NCI-H748 (cell line): ENCODE measurements at regions not wholly inside any gene's neighbourhood (a gene's known extent, or its start where the extent isn't known, plus 50 kb on each side); places are given as distances from the start of the nearest gene placed in this dataset.
A peak's percentile ranks its signal among the peaks of the same experiment; 100 is the strongest.

Source experiments
- DNase-seq: peaks from one replicate; lab custom pipeline; 2025; ENCODE audit not compliant: unreplicated experiment; lab: John Stamatoyannopoulos, UW

DNA sequence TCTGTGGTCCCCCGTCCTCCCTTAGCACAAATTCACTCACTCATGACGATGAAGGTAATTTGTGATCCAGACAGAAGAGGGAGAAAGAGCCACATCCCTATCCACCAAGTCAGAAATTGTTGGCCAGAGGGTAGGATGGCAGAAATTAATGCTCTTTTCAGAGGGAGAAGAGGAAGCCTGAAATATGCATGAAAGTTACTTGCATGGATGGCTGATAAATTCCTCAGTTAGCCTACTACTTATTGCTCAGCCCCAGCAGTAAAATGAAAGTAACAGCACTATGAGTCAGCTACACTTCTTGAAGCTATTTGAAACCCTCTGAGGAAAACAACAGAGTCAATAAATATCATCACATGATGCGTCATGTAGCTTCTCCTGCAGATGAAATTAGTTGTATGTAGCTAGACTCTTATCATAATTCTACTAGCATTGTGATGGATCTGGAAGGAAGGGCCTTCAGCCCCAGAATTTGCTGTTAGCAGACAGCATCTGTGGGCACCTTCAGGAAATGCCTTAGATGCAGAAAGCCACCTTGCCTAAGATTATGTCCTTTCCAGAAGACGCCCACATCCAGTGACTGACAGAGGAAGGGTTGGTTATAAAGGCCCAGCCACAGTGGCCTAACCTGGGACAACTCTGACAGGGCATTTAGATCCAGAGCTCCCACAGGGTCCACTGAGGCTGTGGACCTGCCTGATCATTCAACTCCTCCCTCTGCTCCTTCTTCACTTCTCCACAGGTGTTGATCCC, 81.2 kb upstream of the CCDC112 start:
- no peak for DNase-seq

DNA sequence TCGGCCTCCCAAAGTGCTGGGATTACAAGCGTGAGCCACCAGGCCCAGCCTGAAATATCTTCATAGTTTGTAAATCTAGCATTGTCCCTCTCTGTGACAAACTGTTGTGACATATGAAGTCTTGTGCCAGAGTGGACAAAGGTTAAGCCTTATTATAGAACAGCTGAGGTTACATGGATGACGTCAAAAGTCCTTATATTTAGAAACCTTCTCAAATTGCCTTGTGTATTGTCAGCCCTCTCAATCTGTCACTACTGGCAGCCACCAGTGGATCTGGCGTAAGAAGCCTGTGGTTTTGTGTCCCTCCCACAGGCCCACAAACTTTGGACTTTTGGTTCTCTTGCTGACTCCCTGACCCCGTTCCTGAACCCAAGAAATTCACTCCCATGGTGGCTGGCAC, 79.4 kb upstream of the CCDC112 start:
- no peak for DNase-seq

DNA sequence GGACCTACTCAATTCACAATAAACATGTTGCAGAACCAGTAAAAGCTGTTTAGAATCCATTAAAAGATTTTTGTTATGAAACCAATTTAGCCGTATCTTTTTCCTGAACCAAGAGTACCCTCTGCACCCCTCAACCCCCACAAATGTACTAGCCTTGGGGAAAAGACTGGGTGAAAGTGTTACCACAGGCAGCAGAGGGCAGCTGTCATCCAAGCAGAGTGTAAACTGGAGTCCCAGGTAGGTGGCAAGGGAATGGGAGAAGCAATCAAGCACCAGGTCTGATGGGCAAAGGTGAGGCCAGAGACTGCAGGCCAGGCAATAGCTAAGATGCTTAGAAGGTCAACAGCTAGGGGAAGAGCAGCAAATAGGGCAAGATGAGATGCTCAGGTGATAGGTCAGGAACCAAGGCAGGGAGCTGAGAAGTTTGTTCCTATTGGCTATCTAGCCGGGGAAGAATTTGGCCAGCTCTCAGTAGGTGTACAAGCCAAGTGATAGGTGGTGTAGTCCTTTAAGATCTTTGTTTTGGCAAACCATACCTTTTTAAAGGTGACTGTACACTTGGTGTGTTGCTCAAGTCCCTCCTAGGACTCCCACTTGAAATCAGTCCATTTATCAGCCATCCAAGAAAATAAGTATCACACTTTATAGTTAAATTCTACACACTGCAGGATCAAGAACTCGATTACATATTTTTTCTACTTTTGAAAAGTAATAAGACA, 77.8 kb upstream of the CCDC112 start:
- DNase-seq = peak; percentile 16

DNA sequence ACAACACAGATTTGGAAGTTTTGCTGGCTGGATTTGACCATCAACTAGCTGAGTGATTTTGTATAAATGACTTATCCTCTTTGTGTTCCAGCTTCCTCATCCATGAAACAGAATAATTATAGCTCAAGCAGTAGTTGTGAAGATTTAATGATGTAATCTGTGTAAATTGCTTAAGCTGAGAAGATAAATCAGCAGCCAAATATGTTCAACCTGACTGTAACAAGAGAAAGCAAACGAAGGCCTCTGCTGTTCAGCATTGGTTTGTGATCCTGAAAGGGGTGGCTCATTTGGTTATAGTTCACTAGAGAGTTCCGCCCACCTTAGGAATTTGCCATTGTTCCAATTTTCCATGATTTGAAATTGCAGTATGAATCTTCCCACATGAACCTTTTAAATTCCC, 75.7 kb upstream of the CCDC112 start:
- DNase-seq = peak; percentile 12

DNA sequence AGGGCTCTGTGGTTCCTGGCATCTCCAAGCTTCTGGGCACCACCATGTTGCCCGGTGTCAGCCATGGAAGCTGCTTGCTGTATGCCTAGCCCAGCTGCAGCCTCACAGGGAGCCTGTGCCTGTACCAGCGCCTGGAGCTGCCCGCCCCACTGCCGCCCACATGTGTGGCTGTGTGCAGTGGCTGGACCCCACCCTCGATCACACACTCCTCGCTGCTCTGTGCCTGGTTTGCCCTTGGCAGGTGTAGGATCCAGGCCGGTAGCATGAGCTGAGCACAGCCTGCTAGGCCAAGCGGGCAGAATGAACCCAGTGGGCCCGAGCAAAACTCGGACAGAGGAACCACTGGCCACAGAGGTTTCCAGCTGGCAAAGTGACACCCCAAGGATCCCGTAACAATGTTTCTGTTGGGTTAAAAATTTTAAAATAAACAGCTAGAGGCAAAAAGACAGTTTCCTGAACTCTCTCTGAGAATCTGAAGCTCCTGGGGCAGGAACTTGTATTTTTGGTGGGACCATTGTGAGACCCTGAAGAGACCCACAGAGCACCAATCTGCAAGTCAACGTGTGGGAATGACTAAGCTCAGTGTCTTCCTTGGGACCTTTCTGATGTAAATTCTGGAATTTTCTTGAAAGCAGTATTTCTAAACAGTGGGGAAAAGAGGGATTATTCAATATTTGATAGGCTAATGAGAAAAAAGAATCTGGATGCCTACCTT, 73.1 kb upstream of the CCDC112 start:
- DNase-seq = no peak

DNA sequence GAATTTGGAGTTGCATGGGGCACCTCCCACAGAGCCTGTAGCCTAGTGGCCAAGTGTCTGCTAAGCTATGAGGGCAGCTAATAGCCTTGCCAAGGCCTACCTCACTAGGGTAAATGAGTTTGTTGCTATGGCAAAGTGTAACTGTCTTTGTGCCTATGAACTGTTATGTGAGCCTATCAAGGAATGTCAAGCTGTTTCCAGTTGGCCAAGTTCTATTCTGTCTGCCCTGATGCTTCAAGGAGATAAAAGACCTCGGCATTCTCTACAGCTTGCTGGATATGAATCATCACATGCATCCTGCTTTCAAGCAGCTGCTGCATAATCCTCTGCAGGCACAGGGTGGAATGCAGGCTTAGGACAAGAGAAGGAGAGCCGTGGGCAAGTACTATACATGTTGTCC, 69.8 kb upstream of the CCDC112 start:
- DNase-seq = no peak

DNA sequence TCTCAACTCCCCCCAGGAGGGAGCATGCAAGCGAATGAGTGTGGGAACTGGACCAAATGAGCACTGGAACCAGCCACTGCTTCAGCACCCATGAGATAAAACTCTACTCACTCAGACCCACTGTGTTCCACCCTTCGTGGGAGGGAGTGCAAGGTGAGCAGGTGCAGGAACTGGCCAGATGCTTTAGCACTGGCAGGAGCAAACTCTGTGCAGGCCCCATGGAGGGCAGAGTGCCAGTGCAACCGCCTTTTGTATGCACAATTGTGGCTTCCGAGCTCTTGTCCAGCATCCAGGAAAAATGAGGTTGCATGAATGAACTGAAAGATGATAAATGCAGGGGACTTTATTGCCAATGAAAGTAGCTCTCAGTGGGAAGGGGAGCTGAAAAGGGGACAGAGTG, 67.4 kb upstream of the CCDC112 start:
- DNase-seq = no peak

DNA sequence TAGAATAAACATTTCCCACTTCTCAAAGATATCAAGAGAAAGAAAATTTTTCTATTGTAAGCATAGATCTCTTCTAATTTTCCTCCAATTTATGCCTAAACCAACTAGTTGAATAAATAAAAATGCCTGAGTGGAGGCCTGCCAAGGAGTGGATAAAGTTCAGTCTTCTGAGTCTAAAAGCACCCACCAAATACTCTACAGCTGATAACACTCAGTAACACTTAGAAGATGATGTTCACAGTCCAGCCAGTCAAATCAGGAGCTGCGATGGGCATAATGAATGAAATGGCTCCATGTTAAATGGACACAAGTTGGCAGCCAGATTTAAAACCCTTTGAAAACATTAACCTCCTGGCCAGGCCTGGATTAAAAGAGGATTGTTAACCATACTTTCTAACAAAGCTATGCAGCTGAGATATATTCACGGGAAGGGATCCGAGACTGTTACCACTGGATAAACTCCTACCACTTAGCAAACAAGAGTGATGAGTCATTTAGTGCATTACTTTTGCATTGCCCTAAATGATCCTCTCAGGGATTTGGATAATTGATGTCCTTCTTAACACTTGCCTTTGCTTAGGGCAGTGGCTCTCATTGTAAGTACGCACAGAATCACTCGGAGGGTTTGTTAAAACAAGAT, 63.7 kb upstream of the CCDC112 start:
- no peak for DNase-seq

DNA sequence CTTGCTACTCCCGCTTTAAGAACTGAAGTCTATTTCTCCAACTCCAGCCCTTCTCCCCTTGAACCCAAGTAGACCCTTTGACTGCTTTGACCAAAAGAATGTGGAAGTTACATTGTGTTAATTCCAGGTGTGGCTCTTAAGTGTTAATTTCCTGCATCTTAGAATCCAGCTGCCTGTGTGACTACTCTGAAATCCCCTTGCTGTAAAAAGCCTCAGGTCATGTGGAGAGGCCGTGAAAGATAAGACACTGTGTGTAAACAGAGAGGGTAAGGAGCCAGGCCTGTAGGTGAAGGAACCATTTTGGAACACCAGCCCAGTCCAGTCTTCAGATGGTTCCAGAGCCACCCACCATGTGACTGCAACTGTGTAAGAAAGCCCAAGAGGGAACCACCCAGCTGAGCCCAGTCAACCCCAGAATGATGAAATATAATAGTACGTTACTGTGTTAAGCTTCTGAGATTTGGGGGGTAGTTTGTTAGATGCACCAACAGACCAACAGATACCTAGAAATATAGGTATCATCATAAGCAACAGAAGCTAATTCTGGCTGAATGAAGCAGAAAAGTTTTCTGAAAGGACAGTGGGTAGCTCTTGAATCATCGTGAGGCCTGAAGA, 59.4 kb upstream of the CCDC112 start:
- no peak for DNase-seq

DNA sequence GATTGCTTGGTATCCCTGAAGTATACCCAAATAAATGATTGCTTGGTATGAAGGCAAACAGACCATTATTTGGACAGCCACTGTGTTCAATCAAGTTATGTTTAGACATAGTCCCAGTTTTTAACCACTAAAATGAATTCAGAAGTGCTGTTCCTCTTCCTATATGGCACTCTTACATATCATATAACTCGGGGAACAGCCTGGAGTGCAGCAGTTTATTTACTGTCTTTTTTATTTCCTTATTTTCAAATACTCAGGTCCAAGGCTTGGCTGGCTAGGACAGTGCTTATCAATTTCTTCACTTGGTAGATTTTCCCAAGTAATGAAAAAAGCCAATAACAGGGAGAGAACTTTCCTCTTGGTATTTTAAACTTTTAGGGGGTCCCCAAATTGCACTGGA, 58.6 kb upstream of the CCDC112 start:
- DNase-seq = no peak

DNA sequence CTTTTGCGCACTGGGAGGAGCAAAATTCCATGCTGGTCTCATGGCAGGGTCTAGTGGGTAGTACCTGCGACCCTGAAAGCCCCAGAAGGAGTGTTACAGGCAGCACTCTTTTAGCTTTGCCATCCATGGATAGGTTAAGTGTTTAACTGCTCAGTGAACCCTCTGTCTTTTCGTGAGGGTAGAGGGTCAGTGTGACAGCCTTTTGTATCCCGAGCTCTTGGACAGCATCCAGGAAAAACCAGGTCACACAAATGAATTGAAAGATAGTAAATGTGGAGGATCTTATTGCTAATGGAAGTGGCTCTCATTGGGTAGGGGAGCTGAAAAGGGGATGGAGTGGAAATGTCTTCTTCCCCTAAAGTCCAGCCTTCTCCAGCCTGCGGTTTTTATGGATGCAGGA, 57.8 kb upstream of the CCDC112 start:
- peak; percentile 9 for DNase-seq

DNA sequence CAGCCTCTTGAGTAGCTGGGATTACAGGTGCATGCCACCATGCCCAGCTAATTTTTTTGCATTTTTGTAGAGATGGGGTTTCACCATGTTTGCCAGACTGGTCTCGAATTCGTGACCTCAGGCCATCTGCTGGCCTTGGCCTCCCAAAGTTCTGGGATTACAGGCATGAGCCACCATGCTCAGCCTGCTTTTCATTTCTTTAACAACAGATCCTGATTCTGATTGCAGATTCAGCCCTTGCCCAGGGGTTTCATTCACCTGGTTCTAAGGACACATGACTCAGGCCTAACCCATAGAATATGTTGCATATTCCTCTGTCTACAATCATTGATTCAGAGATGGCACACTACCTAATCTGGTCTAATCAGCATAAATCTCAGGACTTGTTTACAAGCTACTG, 56.1 kb upstream of the CCDC112 start:
- DNase-seq = no peak

DNA sequence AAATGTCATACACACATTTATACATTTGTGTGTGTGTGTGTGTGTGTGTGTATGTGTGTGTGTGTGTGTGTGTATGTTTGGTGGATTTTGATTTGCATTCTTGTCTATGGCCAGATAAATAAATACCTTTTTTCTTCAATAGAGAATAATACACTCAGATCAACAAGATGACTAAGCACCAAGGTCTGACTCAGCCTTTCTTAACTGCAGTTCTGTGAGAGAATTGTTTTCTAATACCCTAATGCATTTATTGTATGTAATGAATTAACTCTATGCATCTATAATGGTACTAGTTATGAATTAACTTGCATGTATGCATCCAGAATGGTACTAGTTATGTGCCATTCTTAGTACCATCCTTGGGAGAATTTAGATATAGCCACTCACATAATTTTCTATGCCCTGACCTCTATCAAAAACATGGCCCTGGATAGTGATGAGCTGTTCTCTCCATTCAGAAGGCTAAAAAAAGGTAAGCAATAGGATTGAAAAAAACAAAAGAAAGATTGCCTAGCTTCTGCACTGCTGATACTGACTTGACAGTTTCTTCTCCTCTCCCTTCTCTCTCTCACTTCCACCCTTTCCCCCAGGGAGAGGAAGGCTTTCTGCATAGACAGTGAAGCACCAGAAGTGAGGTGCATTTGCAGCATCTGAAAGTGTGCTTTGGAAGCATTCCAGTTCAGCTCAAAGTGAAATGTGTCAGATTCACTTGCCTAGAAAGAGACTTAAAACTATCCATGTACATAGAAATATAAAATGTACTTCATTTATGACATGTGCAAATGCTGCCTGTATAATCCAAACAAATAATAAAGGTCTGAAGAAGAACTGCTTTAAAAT, 55.1 kb upstream of the CCDC112 start:
- DNase-seq = no peak

DNA sequence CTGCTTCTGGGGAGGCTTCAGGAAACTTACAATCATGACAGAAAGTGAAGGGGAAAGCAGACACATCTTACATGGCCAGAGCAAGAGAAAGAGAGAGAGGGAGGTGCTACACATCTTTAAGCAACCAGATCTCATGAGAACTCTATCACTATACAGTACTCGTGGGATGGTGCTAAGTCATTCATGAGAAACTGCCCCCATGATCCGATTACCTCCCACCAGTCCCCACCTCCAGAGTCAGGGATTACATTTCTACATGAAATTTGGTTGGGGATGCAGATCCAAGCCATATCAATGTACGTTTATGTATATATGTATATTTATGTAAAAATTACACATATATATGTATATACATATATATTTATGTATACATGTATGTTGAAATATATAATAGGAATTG, 54.4 kb upstream of the CCDC112 start:
- no peak for DNase-seq

DNA sequence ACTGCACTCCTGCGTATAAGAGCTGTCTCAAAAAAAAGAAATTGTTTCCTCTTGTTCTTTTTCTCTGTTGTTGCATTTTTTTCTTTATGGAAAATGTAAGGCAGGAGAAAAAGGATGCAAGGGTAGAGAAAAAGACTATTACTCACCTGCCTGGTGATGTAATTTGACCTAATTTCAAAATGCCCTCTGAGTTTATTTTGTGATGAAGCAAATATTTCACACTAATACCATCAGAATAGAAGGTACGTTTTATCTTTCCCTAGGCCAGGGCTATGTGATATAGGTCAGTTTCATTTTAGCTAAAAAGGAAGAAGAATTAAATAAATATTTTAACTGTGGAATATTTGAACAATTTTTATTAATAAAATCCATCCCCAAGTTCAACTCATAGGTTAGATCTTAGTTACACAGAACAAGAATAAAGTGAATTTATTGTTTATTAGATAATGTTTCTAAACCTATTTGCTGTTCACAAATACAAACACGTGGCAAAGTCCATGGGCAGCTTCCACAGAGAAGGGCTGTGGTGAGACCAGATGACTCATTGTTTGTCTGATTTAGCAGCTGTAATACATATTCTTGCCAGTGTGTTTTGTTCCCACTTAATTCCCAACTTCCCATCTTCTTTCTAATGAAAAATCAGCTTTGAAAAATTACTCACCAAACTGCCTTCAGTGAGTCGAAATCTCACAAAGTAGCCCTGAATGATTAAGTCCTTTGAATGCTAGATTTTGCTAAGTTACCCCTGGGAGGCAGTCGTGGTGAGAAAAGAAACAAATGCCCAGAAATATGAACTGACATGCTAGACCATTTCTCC, 52.8 kb upstream of the CCDC112 start:
- DNase-seq = peak; percentile 25

DNA sequence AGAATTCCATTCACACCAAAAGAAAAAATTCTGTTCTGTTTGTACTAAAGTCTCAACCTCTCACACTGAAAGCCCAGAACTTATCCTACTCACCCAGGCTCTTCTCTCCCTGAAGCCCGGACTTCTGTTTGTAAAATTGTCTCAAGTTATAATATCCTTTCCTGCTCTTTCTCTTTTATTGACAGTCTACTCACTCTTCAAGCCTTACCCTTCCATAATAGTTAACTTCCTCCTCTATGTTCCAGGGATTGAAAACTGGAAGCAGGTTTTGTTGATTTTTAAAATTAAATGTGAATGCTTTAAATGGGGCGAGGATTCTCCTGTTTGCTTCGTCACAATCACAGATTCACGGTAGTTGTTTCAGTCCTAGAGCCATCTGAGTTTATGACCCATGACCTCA, 51.7 kb upstream of the CCDC112 start:
- no peak for DNase-seq
